Neural cell (in vitro differentiated cells): ENCODE measurements at regions not wholly inside any gene's neighbourhood (a gene's known extent, or its start where the extent isn't known, plus 50 kb on each side); places are given as distances from the start of the nearest gene placed in this dataset.

ENCODE experiments used
- H2AFZ ChIP-seq: fragments of 200-600, 300-800 bp; sonication (generic), shearing (Covaris generic); 2 replicates; pipeline ENCODE4 v1.6.0; 2014; ENCODE audit warnings: low read depth, mild to moderate bottlenecking, antibody characterized with exemption, low read length, moderate library complexity
- H3F3A ChIP-seq: fragments of 200-600 bp; shearing (Covaris generic); 2 replicates; pipeline ENCODE4 v1.6.1; 2016; ENCODE audit warnings: mild to moderate bottlenecking, moderate library complexity, mixed read lengths, antibody characterized with exemption, low read length; ENCODE audit not compliant: insufficient read depth, poor library complexity, severe bottlenecking
- H3K27ac ChIP-seq: fragments of 200-600, 300-800 bp; sonication (generic), shearing (Covaris generic); 2 replicates; pipeline ENCODE4 v1.5.1; 2014; ENCODE audit warnings: mild to moderate bottlenecking, low read length, moderate library complexity
- H3K27me3 ChIP-seq: fragments of 300-800, 200-600 bp; sonication (generic), shearing (Covaris generic); 2 replicates; pipeline ENCODE4 v1.6.0; 2014; ENCODE audit warnings: mild to moderate bottlenecking, low read depth, low read length, moderate library complexity; ENCODE audit not compliant: insufficient read depth
- H3K36me3 ChIP-seq: fragments of 300-800, 200-600 bp; sonication (generic), shearing (Covaris generic); 2 replicates; pipeline ENCODE4 v1.5.1; 2014; ENCODE audit warnings: mild to moderate bottlenecking, antibody characterized with exemption, low read length, moderate library complexity; ENCODE audit not compliant: insufficient read depth
- H3K4me2 ChIP-seq: fragments of 300-800, 200-600 bp; sonication (generic), shearing (Covaris generic); 2 replicates; pipeline ENCODE4 v1.6.0; 2014; ENCODE audit warnings: mild to moderate bottlenecking, low read length
- H3K4me3 ChIP-seq: fragments of 300-800, 200-600 bp; sonication (generic), shearing (Covaris generic); 2 replicates; pipeline ENCODE4 v1.5.1; 2014; ENCODE audit warnings: mild to moderate bottlenecking, low read length, moderate library complexity
- H3K79me2 ChIP-seq: fragments of 200-600 bp; shearing (Covaris generic); replicated peaks from 2 replicates; pipeline ENCODE4 v1.6.0; 2014; ENCODE audit warnings: mild to moderate bottlenecking, low read length, moderate library complexity; ENCODE audit not compliant: insufficient read depth
- H3K9ac ChIP-seq: fragments of 300-800, 200-600 bp; sonication (generic), shearing (Covaris generic); 2 replicates; pipeline ENCODE4 v1.6.1; 2016; ENCODE audit warnings: mild to moderate bottlenecking, low read length, mixed read lengths
- H3K9me2 ChIP-seq: fragments of 200-600 bp; shearing (Covaris generic); 2 replicates; pipeline ENCODE4 v1.6.1; 2016; ENCODE audit warnings: mild to moderate bottlenecking, low read length, mixed read lengths; ENCODE audit not compliant: insufficient read depth
- H3K9me3 ChIP-seq: fragments of 200-600, 300-800 bp; sonication (generic), shearing (Covaris generic); 2 replicates; pipeline ENCODE4 v1.6.1; 2016; ENCODE audit warnings: mild to moderate bottlenecking, mixed run types, low read length, moderate library complexity, mixed read lengths
- H4K20me1 ChIP-seq: fragments of 200-600 bp; shearing (Covaris generic); 2 replicates; pipeline ENCODE4 v1.6.1; 2016; ENCODE audit warnings: mild to moderate bottlenecking, mixed run types; ENCODE audit not compliant: insufficient read depth
- CTCF ChIP-seq: fragments of 450-650 bp; IDR thresholded peaks from 2 replicates; pipeline ENCODE4 v1.5.1; 2014; ENCODE audit warnings: antibody characterized with exemption, mild to moderate bottlenecking, moderate library complexity; ENCODE audit not compliant: poor library complexity, severe bottlenecking
- EP300 ChIP-seq: fragments of 450-650 bp; conservative IDR thresholded peaks from 2 replicates; pipeline ENCODE4 v1.6.1; 2014; ENCODE audit warnings: antibody characterized with exemption, mild to moderate bottlenecking, moderate library complexity; ENCODE audit not compliant: poor library complexity, severe bottlenecking
- EZH2 ChIP-seq: fragments of 200-600, 300-800 bp; shearing (Covaris generic), sonication (generic); IDR thresholded peaks from 2 replicates; pipeline ENCODE4 v1.6.1; 2014; ENCODE audit warnings: antibody characterized with exemption, low read length, borderline replicate concordance, mild to moderate bottlenecking; ENCODE audit not compliant: insufficient read depth, poor library complexity, severe bottlenecking
- MXI1 ChIP-seq: fragments of 450-650 bp; conservative IDR thresholded peaks from 2 replicates; pipeline ENCODE4 v1.6.1; 2014; ENCODE audit warnings: antibody characterized with exemption, mild to moderate bottlenecking; ENCODE audit not compliant: poor library complexity, severe bottlenecking
- POLR2AphosphoS5 ChIP-seq: IDR thresholded peaks from 2 replicates; pipeline ENCODE4 v1.6.1; 2012
- RAD21 ChIP-seq: fragments of 450-650 bp; conservative IDR thresholded peaks from 2 replicates; pipeline ENCODE4 v1.6.1; 2014; ENCODE audit warnings: antibody characterized with exemption, mild to moderate bottlenecking, moderate library complexity
- REST ChIP-seq: IDR thresholded peaks from 2 replicates; pipeline ENCODE4 v1.6.1; 2012; ENCODE audit warnings: borderline replicate concordance
- SMC3 ChIP-seq: fragments of 450-650 bp; conservative IDR thresholded peaks from 2 replicates; pipeline ENCODE4 v1.6.1; 2014; ENCODE audit warnings: antibody characterized with exemption, mild to moderate bottlenecking, moderate library complexity; ENCODE audit not compliant: poor library complexity
- TAF1 ChIP-seq: IDR thresholded peaks from 2 replicates; pipeline ENCODE4 v1.6.1; 2012; ENCODE audit warnings: low read depth

GRCh38 chr6:98047871-98048270 is 764.9 kb upstream of the MMS22L start:
- Histone ChIP-seq H3F3A (peaks cover 3% of the 10 kb centered on the region), H3K4me2 (no peak overlapping the region), H3K79me2 (no peaks in the 10 kb centered on the region), H3K9ac (no peak overlapping the region), H3K9me2 (no peaks in the 10 kb centered on the region), H2AFZ (no peak overlapping the region), H3K36me3 (no peaks in the 10 kb centered on the region), H3K27ac (no peak overlapping the region), H3K27me3 (no peaks in the 10 kb centered on the region), H3K4me3 (no peak overlapping the region), H3K9me3 (no peaks in the 10 kb centered on the region), H4K20me1 (no peaks in the 10 kb centered on the region)
- TF ChIP-seq CTCF (no peak), RAD21 (no peak), REST (no peak), SMC3 (no peak), EP300 (no peak), EZH2 (no peak), POLR2AphosphoS5 (no peak), TAF1 (no peak), MXI1 (no peak)

DNA sequence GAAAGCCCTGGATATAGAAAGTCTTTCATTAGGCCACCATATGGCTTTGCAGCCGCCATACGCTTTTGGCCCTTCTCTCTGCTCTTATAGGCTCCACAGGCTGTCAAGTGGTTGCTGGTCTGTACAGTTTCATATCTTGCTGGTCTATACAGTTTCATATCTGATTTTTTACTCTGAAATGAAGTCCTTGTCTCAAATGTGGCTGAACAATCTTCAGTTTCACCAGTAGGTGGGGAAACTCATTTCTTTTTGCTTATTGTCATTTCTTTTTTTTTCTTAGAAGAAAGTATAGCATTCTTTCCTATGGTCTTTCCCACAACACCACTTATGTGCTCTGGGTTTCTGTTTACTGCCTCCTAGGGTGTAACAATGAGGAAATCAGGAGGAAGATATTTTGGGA is 771.4 kb upstream of the MMS22L start:
- H2AFZ ChIP-seq: no peak overlapping the region
- H3F3A ChIP-seq: no peaks in the 10 kb centered on the region
- no peak overlapping the region for H3K4me3 ChIP-seq
- no peak overlapping the region for H3K9ac ChIP-seq
- no peaks in the 10 kb centered on the region for H3K36me3 ChIP-seq
- H3K9me2 ChIP-seq: no peaks in the 10 kb centered on the region
- no peak overlapping the region for H3K4me2 ChIP-seq
- no peaks in the 10 kb centered on the region for H4K20me1 ChIP-seq
- no peak overlapping the region for H3K27ac ChIP-seq
- no peaks in the 10 kb centered on the region for H3K79me2 ChIP-seq
- no peaks in the 10 kb centered on the region for H3K27me3 ChIP-seq
- peak; percentile 61 for TF ChIP-seq CTCF
- peak; percentile 62 for TF ChIP-seq RAD21
- no peak for TF ChIP-seq REST
- peak; percentile 54 for TF ChIP-seq SMC3
- TF ChIP-seq TAF1: no peak
- no peaks in the 10 kb centered on the region for H3K9me3 ChIP-seq
